ENCODE measurements at regions not wholly inside any gene's neighbourhood (a gene's known extent, or its start where the extent isn't known, plus 50 kb on each side); places are given as distances from the start of the nearest gene placed in this dataset.
A peak's percentile ranks its signal among the peaks of the same experiment; 100 is the strongest.

DNA sequence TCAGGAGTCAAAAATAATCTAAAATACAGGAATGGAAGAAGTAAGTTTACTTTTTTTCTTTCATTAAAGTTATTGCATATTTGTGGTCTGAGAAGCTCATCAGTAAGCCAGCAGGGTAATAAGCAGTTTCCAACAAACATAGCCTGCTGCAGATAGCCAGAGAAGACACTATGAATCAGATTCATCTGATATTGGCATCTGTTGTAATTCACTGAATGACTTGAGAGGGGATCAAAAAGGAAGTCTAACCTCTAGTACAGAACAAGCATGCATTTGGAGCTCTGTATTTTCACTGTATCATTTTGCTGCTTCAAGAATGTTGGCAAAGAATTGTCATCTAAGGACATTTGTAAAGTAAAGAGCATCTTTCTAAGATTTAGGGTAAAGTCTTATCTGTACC, 53.8 kb upstream of the UFL1 start:
- Histone ChIP-seq H3K4me1 (ENCODE audit: control insufficient read depth in 2 of 3, insufficient read depth in 2 of 3, low read depth in 1 of 3, low read length in 3 of 3) (no peaks in the 10 kb centered on the region), H3K4me3 (ENCODE audit: low read length in 3 of 3) (no peak overlapping the region), H3K27ac (ENCODE audit: low read depth in 2 of 2, low read length in 2 of 2) (no peak overlapping the region), H3K9ac (ENCODE audit: low read length in 3 of 3) (no peak overlapping the region), H3K36me3 (ENCODE audit: control insufficient read depth in 2 of 3, insufficient read depth in 3 of 3, low read length in 3 of 3) (no peaks in the 10 kb centered on the region), H3K27me3 (ENCODE audit: control insufficient read depth, insufficient read depth, low read length) (no peaks in the 10 kb centered on the region), H3K9me3 (ENCODE audit: control insufficient read depth in 2 of 3, insufficient read depth in 1 of 3, low read length in 3 of 3) (no peaks in the 10 kb centered on the region)
- DNase-seq (no peak), FAIRE-seq (no peak)
- intact Hi-C loops (cut with DNase I), result no loop called here
- TF ChIP-seq CTCF (IDR thresholded peaks at IDR 0.05; ENCODE audit: borderline replicate concordance, extremely low read depth, insufficient read depth), result no peak

DNA sequence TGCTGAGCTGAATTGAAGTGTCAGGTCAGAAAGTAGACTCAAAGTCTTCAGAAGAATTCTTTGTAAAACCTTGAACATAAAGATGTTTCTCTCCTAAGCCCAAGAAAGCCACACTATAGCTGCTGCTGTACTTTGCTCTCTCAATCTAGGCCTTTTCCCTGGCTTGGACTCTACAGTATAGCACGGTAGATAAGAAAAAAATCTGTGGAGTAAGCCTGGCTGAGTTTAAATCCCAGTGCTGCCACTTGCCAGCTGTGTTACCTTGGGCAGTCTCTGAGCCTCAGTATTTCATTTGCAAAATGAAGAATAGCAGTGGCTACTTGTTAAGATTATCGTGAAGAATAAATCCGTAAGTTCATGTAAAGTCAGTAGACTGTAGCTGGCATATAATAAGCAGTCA, 53.3 kb upstream of the UFL1 start:
- Histone ChIP-seq H3K27me3 (ENCODE audit: control insufficient read depth, insufficient read depth, low read length) (no peaks in the 10 kb centered on the region), H3K9me3 (ENCODE audit: control insufficient read depth in 2 of 3, insufficient read depth in 1 of 3, low read length in 3 of 3) (no peaks in the 10 kb centered on the region), H3K9ac (ENCODE audit: low read length in 3 of 3) (no peak overlapping the region), H3K4me3 (ENCODE audit: low read length in 3 of 3) (no peak overlapping the region), H3K27ac (ENCODE audit: low read depth in 2 of 2, low read length in 2 of 2) (no peak overlapping the region), H3K36me3 (ENCODE audit: control insufficient read depth in 2 of 3, insufficient read depth in 3 of 3, low read length in 3 of 3) (no peaks in the 10 kb centered on the region), H3K4me1 (ENCODE audit: control insufficient read depth in 2 of 3, insufficient read depth in 2 of 3, low read depth in 1 of 3, low read length in 3 of 3) (no peaks in the 10 kb centered on the region)
- TF ChIP-seq CTCF (IDR thresholded peaks at IDR 0.05; ENCODE audit: borderline replicate concordance, extremely low read depth, insufficient read depth), result no peak
- DNase-seq, result no peak
- intact Hi-C loops (cut with DNase I), result no loop called here
- no peak for FAIRE-seq

GRCh38 chr6:96468681-96469224, 52.9 kb upstream of the UFL1 start:
- Histone ChIP-seq H3K27me3 (ENCODE audit: control insufficient read depth, insufficient read depth, low read length) (no peaks in the 10 kb centered on the region), H3K4me3 (ENCODE audit: low read length in 3 of 3) (no peak overlapping the region), H3K27ac (ENCODE audit: low read depth in 2 of 2, low read length in 2 of 2) (no peak overlapping the region), H3K36me3 (ENCODE audit: control insufficient read depth in 2 of 3, insufficient read depth in 3 of 3, low read length in 3 of 3) (no peaks in the 10 kb centered on the region), H3K9ac (ENCODE audit: low read length in 3 of 3) (no peak overlapping the region), H3K9me3 (ENCODE audit: control insufficient read depth in 2 of 3, insufficient read depth in 1 of 3, low read length in 3 of 3) (no peaks in the 10 kb centered on the region), H3K4me1 (ENCODE audit: control insufficient read depth in 2 of 3, insufficient read depth in 2 of 3, low read depth in 1 of 3, low read length in 3 of 3) (no peaks in the 10 kb centered on the region)
- peak in 1 of 5 donors; percentile 13 for DNase-seq
- intact Hi-C loops (cut with DNase I), result no loop called here
- FAIRE-seq, result peak; percentile 60
- TF ChIP-seq CTCF (IDR thresholded peaks at IDR 0.05; ENCODE audit: borderline replicate concordance, extremely low read depth, insufficient read depth), result no peak

DNA sequence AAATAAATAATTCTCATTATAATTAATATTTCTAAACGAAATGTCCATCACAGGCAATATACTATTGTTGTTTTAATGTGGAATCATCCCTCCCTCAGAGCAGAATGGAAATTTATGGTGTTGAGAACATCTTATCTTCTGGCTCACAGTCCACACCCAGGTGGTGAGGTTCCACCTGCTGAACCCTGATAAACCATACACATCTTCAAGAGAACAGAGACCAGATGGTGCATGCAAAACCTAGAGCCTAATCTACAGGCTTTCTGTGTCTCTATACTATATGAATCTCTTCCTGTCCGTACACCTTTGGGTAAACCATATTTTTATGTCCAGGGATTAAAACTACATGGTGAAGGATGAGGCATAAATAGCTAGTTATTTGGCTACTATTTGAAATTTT, 52.3 kb upstream of the UFL1 start:
- Histone ChIP-seq H3K27me3 (ENCODE audit: control insufficient read depth, insufficient read depth, low read length) (no peaks in the 10 kb centered on the region), H3K9me3 (ENCODE audit: control insufficient read depth in 2 of 3, insufficient read depth in 1 of 3, low read length in 3 of 3) (no peaks in the 10 kb centered on the region), H3K27ac (ENCODE audit: low read depth in 2 of 2, low read length in 2 of 2) (no peak overlapping the region), H3K36me3 (ENCODE audit: control insufficient read depth in 2 of 3, insufficient read depth in 3 of 3, low read length in 3 of 3) (no peaks in the 10 kb centered on the region), H3K9ac (ENCODE audit: low read length in 3 of 3) (no peak overlapping the region), H3K4me1 (ENCODE audit: control insufficient read depth in 2 of 3, insufficient read depth in 2 of 3, low read depth in 1 of 3, low read length in 3 of 3) (no peaks in the 10 kb centered on the region), H3K4me3 (ENCODE audit: low read length in 3 of 3) (no peak overlapping the region)
- FAIRE-seq (no peak), DNase-seq (no peak)
- intact Hi-C loops (cut with DNase I), result no loop called here
- no peak for TF ChIP-seq CTCF (IDR thresholded peaks at IDR 0.05; ENCODE audit: borderline replicate concordance, extremely low read depth, insufficient read depth)
